AML-193 (cell line): ENCODE measurements at regions not wholly inside any gene's neighbourhood (a gene's known extent, or its start where the extent isn't known, plus 50 kb on each side); places are given as distances from the start of the nearest gene placed in this dataset.
"Not testable (repeated sequence)": the region's sequence is repeated elsewhere in the genome, so short reads cannot be mapped to it uniquely, and the experiment has no call there.

Experiments used
- DNase-seq, 2 experiments: peaks; one replicate each; lab custom pipeline; 2025; lab: John Stamatoyannopoulos, UW

DNA sequence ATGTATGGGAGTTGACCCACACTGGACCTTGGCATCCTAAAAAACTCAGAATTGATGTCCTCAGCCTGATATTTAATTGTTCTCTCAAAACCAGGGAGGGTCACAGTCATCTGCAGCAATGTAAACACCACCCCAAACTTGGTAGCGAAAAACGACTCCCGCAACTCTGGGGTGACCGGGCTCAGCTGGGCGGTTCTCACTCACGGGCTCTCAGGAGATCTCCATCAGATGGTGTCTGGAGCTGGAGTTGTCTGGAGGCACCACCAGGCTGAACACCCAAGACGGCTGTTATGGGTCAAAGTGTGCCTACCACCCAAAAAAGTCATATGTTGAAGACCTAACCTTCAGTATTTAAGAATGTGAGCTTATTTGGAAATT is 50.9 kb upstream of the NXT1 start:
- no peak for DNase-seq

DNA sequence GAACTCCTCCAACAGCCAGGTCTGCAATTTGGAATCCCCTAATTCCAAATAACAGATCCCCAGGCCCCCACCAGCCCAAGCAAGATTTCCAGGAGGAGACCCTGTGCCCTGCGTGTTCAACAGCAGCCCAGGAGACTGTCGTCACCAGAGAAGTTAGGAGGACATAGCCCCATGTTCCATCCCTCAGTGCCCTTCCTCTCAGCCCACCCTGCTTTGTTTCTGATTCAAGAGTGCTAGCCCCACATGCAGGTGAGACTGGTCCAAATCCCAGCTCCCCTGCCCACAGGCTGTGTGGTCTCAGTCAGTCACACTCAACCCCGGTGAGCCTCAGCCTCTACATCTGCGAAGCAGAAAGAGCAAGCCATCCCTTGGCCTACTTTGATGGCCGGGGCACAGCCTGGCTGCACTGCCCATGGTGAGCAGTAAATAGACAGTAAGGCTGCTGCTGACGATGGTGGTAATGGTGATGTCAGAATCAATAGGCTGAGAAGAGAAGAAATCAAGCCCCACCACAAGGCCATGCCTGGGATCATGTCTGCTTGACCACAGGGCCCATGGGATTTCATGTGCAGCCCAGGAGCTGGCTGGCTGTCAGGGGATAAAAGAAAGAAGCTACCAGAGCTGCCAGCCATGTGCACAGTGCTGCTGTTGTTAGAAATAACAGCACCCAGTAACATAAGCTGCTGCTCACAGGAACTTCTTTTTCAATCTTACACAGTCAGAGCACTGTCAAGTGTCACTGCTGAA is 51.5 kb upstream of the NXT1 start:
- DNase-seq = no peak

- no peak for DNase-seq
These were observed 52.4 kb upstream of the NXT1 start for GRCh38 chr20:23298155-23298554.

- no peak for DNase-seq
These were observed 53.5 kb upstream of the NXT1 start for GRCh38 chr20:23296841-23297701.

DNA sequence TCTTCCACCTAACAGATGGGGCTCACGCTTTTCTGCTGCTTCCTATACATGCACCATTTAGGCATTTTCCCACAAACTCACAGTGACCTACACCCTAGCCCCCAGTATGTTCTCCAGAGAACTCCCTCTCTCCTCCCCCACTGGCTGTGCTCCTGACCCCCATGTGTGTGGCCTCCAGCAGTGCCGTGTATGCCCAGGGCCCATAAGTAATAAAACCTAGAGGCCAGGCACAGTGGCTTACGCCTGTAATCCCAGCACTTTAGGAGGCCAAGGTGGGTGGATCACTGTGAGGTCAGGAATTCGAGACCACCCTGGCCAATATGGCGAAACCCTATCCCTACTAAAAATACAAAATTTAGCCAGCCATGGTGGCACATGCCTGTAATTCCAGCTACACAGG is 54.7 kb upstream of the NXT1 start:
- no peak for DNase-seq

DNA sequence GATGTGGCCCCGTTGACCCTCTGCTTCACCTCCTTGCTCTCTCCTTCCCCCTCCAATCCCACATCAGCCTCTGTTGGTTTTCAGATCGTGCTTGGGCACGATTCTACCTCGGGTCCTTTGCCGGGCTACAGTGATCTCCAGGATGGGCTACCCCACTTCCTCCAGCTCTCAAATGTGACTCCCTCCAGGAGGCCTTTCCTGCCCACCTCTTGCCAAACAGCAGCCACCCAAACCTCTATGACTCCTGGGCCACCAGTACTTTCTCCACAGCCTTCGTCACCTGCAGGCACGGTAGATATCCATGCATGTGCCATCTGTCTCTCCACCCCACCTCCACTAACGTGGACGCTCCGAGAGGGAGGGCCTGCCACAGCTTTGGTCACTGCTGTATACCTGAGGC is 55.9 kb upstream of the NXT1 start:
- no peak for DNase-seq

DNA sequence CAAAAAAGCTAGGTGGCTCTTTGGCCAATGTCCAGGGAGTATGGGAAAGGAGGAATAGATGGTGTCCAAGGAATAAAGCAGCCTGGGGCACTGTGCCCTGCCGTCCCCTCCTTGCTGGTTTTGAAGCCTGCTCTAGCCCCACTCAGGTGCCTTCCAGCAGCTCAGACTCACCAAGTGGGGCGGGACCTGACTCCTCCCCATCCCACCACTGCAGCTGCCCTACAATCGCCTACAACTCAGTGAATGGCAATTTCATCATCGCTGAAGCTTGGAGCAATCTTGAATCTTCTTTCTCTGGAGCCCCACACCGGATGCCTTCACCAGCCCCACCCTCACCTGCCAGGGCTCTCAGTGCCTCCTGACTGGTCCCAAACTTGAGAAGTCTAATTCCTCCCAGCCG is 56.4 kb upstream of the NXT1 start:
- no peak for DNase-seq

- DNase-seq = no peak
These were observed 56.9 kb upstream of the NXT1 start for GRCh38 chr20:23293689-23294088.

- not testable (repeated sequence) for DNase-seq
These were observed 58.3 kb upstream of the NXT1 start for GRCh38 chr20:23292311-23292710.

- DNase-seq = no peak
These were observed 58.9 kb upstream of the NXT1 start for GRCh38 chr20:23291575-23292240.

DNA sequence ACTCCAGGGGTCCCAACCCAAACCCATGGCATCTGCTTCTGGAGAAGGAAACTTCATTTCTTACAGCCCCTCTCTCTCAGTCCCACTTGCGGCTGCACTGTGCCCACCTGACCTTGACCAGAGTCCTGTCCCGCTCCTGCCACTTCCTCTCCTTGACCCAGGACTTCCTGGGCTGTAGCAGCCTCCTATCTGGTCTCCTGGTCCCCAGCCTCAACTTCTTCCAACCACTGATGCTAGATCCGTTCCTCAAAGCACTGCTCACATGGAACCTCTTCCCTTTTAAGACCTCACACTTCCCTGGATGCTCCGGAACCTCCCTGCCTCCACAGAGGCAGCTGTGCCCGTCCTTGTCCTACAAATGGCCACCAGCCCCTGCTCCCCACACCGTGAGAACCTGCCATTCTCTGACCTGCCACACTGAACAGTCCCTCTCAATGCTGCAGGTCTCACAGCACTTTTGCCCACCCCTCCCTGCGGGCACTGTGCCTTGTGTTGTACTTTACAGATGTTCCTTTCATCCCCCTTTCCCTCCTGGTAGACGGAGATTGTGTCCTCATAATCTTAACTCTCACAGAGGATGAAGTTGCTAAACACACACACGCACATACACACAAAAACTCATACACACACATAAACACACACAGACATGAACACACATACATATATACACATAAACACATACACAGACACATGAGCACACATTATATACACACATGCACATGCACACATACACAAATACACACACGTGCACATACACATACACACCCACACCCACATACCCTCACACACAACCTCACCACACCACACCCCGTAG is 59.6 kb upstream of the NXT1 start:
- DNase-seq = no peak

- no peak for DNase-seq
These were observed 60.7 kb upstream of the NXT1 start for GRCh38 chr20:23289724-23290395.

- no peak for DNase-seq
These were observed 61.3 kb upstream of the NXT1 start for GRCh38 chr20:23289249-23289648.

DNA sequence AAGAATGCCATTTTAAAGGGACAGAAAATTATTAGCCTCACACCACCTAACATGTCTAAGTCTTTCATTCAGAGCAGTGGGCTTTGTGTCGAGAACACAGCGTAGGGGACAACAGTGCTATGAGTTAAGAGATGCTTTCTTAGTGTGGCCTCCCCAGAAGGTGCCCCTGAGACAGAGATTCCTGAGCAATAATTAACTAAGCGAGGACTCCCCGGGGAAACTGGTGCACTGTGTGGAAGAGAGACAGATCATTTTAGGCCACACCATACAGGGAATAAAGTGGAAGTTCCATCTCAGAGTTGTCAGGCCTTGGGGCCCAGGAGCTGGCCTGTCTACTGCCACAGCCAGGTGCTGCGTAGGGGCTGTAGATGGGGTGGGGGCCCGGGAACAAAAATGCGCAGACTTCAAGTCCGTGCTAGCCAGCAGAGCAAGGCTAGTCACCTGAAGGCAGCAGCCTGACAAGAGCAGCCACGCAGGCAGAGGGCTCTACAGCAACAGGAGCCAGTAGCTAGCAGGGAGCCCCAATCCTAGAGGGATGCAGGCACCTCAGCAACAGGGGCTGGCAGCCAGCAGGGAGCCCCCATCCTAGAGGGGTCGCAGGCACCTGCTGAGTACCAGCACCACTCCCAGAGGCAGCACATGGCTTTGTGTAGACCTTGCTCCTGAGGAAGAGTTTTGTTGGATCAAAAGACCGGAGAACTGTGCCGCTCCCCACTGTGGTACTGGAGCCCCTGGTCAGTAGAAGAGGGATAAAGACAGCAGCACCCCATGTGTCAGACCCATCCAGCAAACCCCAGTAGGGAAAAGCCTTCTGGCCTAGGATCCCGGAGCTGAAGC is 63.0 kb upstream of the NXT1 start:
- DNase-seq = no peak

- DNase-seq = no peak
These were observed 64.2 kb upstream of the NXT1 start for GRCh38 chr20:23286346-23286745.

DNA sequence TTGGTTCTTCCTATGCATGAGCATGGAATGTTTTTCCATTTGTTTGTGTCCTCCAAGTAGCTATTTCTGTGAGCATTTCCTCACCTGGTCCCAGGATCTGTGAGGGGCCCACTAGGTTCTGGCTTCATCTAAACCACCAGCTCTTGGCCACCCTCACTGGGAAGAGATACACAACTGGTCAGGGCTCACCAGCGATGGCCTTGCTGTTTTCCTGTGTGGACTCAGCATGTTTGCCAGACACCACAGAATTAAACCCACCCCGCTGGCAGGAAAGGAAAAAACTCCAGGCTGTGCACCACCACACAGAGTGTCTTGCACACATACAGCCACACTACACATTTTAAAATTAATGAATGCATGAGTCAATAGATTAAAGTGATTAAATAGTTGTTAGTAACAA is 65.1 kb upstream of the NXT1 start:
- DNase-seq = no peak

DNA sequence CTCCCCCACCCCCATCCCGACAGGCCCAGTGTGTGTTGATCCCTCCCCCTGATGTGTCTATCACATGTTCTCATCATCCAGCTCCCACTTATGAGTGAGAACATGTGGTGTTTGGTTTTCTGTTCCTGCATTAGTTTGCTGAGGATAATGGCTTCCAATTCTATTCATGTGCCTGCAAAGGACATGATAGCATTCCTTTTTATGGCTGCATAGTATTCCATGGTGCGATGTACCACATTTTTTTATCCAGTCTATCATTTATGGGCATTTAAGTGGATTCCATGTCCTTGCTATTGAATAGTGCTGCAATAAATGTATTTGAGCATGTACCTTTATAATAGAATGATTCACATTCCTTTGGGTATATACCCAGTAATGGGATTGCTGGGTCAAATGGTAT is 66.6 kb upstream of the NXT1 start:
- DNase-seq = no peak

GRCh38 chr20:23283096-23283850 is 67.3 kb upstream of the NXT1 start:
- no peak for DNase-seq

DNA sequence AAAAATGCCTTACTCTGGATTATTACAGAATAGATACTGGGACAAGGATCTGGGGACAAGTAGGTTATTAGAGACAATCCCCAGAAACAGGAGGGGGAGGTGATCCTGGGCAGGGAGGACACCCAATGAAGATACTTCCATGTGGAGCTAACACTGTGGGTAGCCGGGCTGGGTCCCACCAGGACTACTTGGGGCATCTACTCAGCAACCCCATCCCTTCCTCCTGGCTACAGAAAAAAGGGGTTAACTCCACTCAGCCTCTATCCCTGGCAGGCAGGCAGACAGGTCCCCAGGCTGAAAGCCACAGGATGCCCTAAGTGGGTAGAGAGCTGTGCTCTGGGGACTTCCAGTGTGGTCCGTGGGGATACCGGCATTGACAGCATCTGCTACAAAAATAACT is 68.0 kb upstream of the NXT1 start:
- DNase-seq = no peak

DNA sequence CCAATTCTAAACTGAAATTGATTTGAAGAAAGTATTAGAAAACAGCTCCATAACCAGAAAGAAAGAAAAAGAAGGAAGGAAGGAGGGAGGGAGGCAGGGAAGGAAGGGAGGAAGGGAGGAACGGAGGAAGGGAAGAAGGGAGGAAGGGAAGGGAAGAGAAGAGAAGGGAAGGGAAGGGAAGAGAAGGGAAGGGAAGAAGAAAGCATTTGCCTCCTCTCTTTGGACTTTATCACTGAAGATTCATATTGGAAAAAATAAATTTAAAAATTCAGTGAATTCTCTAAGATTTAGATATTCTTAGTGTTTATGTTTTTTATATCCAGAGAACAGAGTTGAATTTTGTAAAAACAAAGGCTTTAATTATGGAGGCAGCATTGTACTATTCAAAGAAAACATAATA is 68.5 kb upstream of the NXT1 start:
- no peak for DNase-seq
